GM18507 (cell line): ENCODE measurements at regions not wholly inside any gene's neighbourhood (a gene's known extent, or its start where the extent isn't known, plus 50 kb on each side); places are given as distances from the start of the nearest gene placed in this dataset.

Experiments
- DNase-seq: peaks from one replicate; pipeline ENCODE4 v3.0.0; 2011; ENCODE audit warnings: low read depth; ENCODE audit not compliant: insufficient read length; ENCODE audit errors: extremely low spot score
- FAIRE-seq: peaks from 2 replicates; lab custom pipeline; 2011; peaks lifted over from hg19 to GRCh38; lab: Jason Lieb, UNC

- no peak for FAIRE-seq
- no peak for DNase-seq
Observed at GRCh38 chr7:116310141-116310540, 99.8 kb downstream of the TES start.

- FAIRE-seq (no peak), DNase-seq (no peak)
Observed at GRCh38 chr7:116311259-116311658, 100.9 kb downstream of the TES start.

GRCh38 chr7:116311816-116312471 lies 101.6 kb downstream of the TES start:
- DNase-seq = no peak
- no peak for FAIRE-seq

GRCh38 chr7:116315293-116315692 lies 105.0 kb downstream of the TES start:
- DNase-seq (no peak), FAIRE-seq (no peak)

- no peak for FAIRE-seq
- DNase-seq = no peak
Observed at GRCh38 chr7:116315803-116316202, 105.5 kb downstream of the TES start.

GRCh38 chr7:116316838-116317628 lies 106.7 kb downstream of the TES start:
- FAIRE-seq (peak; percentile 77), DNase-seq (no peak)

GRCh38 chr7:116317907-116318306 lies 107.6 kb downstream of the TES start:
- DNase-seq (no peak), FAIRE-seq (no peak)

GRCh38 chr7:116322541-116322940 lies 112.2 kb downstream of the TES start:
- no peak for FAIRE-seq

GRCh38 chr7:116324582-116324981 lies 114.2 kb downstream of the TES start:
- FAIRE-seq = no peak
- DNase-seq = no peak

More at GRCh38 chr7:116322541-116322940, 112.2 kb downstream of the TES start:
- DNase-seq = no peak

GRCh38 chr7:116325517-116325916 lies 115.2 kb downstream of the TES start:
- no peak for DNase-seq
- no peak for FAIRE-seq

- DNase-seq = no peak
- no peak for FAIRE-seq
Observed at GRCh38 chr7:116327135-116327534, 116.8 kb downstream of the TES start.

GRCh38 chr7:116327752-116328151 lies 117.4 kb downstream of the TES start:
- no peak for DNase-seq

GRCh38 chr7:116328161-116328560 lies 117.8 kb downstream of the TES start:
- DNase-seq = no peak
- FAIRE-seq = no peak

More at GRCh38 chr7:116327752-116328151, 117.4 kb downstream of the TES start:
- FAIRE-seq = no peak

GRCh38 chr7:116329686-116330503 lies 119.6 kb downstream of the TES start:
- no peak for DNase-seq
- no peak for FAIRE-seq

GRCh38 chr7:116331020-116331419 lies 120.7 kb downstream of the TES start:
- no peak for FAIRE-seq
- DNase-seq = no peak

- FAIRE-seq (no peak), DNase-seq (no peak)
Observed at GRCh38 chr7:116332766-116333165, 122.4 kb downstream of the TES start.

GRCh38 chr7:116334555-116334954 lies 124.2 kb downstream of the TES start:
- no peak for FAIRE-seq
- DNase-seq = no peak

- DNase-seq = no peak
- FAIRE-seq = no peak
Observed at GRCh38 chr7:116337018-116337417, 126.7 kb downstream of the TES start.

- DNase-seq (no peak), FAIRE-seq (no peak)
Observed at GRCh38 chr7:116337800-116338199, 127.5 kb downstream of the TES start.

- FAIRE-seq = no peak
- DNase-seq = no peak
Observed at GRCh38 chr7:116339564-116339963, 129.2 kb downstream of the TES start.
